ENCODE measurements at regions not wholly inside any gene's neighbourhood (a gene's known extent, or its start where the extent isn't known, plus 50 kb on each side); places are given as distances from the start of the nearest gene placed in this dataset.

GRCh38 chr1:239603530-239603929, 217.2 kb downstream of the CHRM3 start:
- Histone ChIP-seq H3K36me3 (ENCODE audit: control insufficient read depth, insufficient read depth, low read length) (no peaks in the 10 kb centered on the region), H3K27ac (ENCODE audit: extremely low read depth, low read depth, low read length) (no peak overlapping the region), H3K9me1 (ENCODE audit: control insufficient read depth, insufficient read depth, low read length) (no peaks in the 10 kb centered on the region), H3K4me3 (no peak overlapping the region), H3K9ac (ENCODE audit: insufficient read depth in 1 of 2, low read depth in 2 of 2, low read length in 2 of 2) (no peak overlapping the region), H3K9me3 (replicated peaks; ENCODE audit: control insufficient read depth, insufficient read depth, low read depth, low read length) (no peaks in the 10 kb centered on the region), H3K4me1 (replicated peaks in 1 of 2; ENCODE audit: control insufficient read depth in 2 of 2, insufficient read depth in 2 of 2, low read length in 2 of 2) (no peaks in the 10 kb centered on the region), H3K4me2 (ENCODE audit: insufficient read depth, low read length) (no peak overlapping the region), H3K27me3 (ENCODE audit: control insufficient read depth in 2 of 2, insufficient read depth in 2 of 2, low read length in 2 of 2) (no peaks in the 10 kb centered on the region), H4K20me1 (replicated peaks; ENCODE audit: control insufficient read depth, insufficient read depth, low read length) (no peaks in the 10 kb centered on the region), H2AFZ (ENCODE audit: low read depth, low read length) (no peak overlapping the region), H3K79me2 (ENCODE audit: control insufficient read depth, insufficient read depth, low read length) (no peaks in the 10 kb centered on the region)
- no TSS peak for BruUV-seq (replicated peaks)
- FAIRE-seq (no peak), DNase-seq (ENCODE audit: extremely low read depth in 1 of 4, low spot score in 3 of 4) (no peak), ATAC-seq (no peak)
- in situ Hi-C loops (cut with MboI) (no loop called here), intact Hi-C loops (cut with micrococcal nuclease) (no loop called here)
- 3% methylated on average over 3 of the region's 3 CpGs for WGBS (ENCODE audit: insufficient coverage, low coverage, missing lambda C conversion rate)
- CTCF ChIA-PET (ENCODE audit: low intra/inter-chr PET ratio): no interaction called here
- POLR2A ChIA-PET: no interaction called here
- no peak for TF ChIP-seq CREB1 (IDR thresholded peaks at IDR 0.05)
- TF ChIP-seq CREB1 (CRISPR knock-in tag; IDR thresholded peaks at IDR 0.05): no peak
- no peak for TF ChIP-seq ARID3A (IDR thresholded peaks at IDR 0.05; ENCODE audit: borderline replicate concordance, low read depth, low read length)
- no peak for TF ChIP-seq FOXP1 (CRISPR knock-in tag; IDR thresholded peaks at IDR 0.05)
- TF ChIP-seq, protein P1, sequence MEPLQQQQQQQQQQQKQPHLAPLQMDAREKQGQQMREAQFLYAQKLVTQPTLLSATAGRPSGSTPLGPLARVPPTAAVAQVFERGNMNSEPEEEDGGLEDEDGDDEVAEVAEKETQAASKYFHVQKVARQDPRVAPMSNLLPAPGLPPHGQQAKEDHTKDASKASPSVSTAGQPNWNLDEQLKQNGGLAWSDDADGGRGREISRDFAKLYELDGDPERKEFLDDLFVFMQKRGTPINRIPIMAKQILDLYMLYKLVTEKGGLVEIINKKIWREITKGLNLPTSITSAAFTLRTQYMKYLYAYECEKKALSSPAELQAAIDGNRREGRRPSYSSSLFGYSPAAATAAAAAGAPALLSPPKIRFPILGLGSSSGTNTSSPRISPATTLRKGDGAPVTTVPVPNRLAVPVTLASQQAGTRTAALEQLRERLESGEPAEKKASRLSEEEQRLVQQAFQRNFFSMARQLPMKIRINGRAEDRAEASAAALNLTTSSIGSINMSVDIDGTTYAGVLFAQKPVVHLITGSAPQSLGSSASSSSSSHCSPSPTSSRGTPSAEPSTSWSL (CRISPR knock-in tag; IDR thresholded peaks at IDR 0.05; ENCODE audit: borderline replicate concordance): no peak
- TF ChIP-seq ZBTB11 (CRISPR knock-in tag; IDR thresholded peaks at IDR 0.05): no peak
- TF ChIP-seq, protein P2, sequence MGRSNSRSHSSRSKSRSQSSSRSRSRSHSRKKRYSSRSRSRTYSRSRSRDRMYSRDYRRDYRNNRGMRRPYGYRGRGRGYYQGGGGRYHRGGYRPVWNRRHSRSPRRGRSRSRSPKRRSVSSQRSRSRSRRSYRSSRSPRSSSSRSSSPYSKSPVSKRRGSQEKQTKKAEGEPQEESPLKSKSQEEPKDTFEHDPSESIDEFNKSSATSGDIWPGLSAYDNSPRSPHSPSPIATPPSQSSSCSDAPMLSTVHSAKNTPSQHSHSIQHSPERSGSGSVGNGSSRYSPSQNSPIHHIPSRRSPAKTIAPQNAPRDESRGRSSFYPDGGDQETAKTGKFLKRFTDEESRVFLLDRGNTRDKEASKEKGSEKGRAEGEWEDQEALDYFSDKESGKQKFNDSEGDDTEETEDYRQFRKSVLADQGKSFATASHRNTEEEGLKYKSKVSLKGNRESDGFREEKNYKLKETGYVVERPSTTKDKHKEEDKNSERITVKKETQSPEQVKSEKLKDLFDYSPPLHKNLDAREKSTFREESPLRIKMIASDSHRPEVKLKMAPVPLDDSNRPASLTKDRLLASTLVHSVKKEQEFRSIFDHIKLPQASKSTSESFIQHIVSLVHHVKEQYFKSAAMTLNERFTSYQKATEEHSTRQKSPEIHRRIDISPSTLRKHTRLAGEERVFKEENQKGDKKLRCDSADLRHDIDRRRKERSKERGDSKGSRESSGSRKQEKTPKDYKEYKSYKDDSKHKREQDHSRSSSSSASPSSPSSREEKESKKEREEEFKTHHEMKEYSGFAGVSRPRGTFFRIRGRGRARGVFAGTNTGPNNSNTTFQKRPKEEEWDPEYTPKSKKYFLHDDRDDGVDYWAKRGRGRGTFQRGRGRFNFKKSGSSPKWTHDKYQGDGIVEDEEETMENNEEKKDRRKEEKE (IDR thresholded peaks at IDR 0.05; ENCODE audit: borderline replicate concordance in 1 of 2, control insufficient read depth in 1 of 2, low read depth in 2 of 2, low read length in 1 of 2): no peak
- TF ChIP-seq, protein P3, sequence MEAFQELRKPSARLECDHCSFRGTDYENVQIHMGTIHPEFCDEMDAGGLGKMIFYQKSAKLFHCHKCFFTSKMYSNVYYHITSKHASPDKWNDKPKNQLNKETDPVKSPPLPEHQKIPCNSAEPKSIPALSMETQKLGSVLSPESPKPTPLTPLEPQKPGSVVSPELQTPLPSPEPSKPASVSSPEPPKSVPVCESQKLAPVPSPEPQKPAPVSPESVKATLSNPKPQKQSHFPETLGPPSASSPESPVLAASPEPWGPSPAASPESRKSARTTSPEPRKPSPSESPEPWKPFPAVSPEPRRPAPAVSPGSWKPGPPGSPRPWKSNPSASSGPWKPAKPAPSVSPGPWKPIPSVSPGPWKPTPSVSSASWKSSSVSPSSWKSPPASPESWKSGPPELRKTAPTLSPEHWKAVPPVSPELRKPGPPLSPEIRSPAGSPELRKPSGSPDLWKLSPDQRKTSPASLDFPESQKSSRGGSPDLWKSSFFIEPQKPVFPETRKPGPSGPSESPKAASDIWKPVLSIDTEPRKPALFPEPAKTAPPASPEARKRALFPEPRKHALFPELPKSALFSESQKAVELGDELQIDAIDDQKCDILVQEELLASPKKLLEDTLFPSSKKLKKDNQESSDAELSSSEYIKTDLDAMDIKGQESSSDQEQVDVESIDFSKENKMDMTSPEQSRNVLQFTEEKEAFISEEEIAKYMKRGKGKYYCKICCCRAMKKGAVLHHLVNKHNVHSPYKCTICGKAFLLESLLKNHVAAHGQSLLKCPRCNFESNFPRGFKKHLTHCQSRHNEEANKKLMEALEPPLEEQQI (IDR thresholded peaks at IDR 0.05): no peak
- TF ChIP-seq ZNF282 (CRISPR knock-in tag; IDR thresholded peaks at IDR 0.05): no peak

Measured in K562 (cell line).